ENCODE measurements at regions not wholly inside any gene's neighbourhood (a gene's known extent, or its start where the extent isn't known, plus 50 kb on each side); places are given as distances from the start of the nearest gene placed in this dataset.

DNA sequence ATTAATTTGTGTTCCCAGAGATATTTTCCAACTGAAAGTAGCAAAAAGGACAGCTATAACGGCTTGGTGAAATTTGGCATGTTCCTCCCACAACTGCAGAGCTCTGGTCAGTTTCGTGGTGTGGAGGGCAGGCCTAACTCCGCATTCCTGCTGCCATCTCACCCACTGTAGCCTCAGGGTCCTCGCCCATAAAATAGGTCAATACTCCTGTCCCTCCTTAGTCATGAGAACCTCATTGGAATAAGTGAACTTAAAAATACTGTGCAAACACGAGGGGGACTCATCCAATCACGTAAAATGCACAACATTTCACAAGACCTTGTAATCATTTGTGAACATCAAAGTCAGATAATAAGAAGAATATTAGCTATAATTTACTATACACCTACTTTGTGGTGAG lies 143.5 kb upstream of the NCKAP5 start:
- H3K9ac ChIP-seq (ENCODE audit: low read depth in 1 of 3, low read length in 3 of 3) = no peak overlapping the region
- no peaks in the 10 kb centered on the region for H3K27me3 ChIP-seq (ENCODE audit: control insufficient read depth in 3 of 3, insufficient read depth in 3 of 3, low read length in 3 of 3)
- H3K27ac ChIP-seq (ENCODE audit: low read depth, low read length) = no peak overlapping the region
- H3K9me3 ChIP-seq (ENCODE audit: control insufficient read depth in 3 of 3, low read length in 3 of 3) = peaks cover 0 to 2% (median 0%) of the 10 kb centered on the region in 3 donors
- H3K4me1 ChIP-seq (ENCODE audit: control insufficient read depth in 3 of 3, insufficient read depth in 3 of 3, low read length in 3 of 3) = no peaks in the 10 kb centered on the region
- H3K36me3 ChIP-seq (ENCODE audit: control insufficient read depth in 3 of 3, insufficient read depth in 3 of 3, low read length in 3 of 3) = no peaks in the 10 kb centered on the region
- H3K4me3 ChIP-seq (ENCODE audit: low read length in 3 of 3) = no peak overlapping the region

DNA sequence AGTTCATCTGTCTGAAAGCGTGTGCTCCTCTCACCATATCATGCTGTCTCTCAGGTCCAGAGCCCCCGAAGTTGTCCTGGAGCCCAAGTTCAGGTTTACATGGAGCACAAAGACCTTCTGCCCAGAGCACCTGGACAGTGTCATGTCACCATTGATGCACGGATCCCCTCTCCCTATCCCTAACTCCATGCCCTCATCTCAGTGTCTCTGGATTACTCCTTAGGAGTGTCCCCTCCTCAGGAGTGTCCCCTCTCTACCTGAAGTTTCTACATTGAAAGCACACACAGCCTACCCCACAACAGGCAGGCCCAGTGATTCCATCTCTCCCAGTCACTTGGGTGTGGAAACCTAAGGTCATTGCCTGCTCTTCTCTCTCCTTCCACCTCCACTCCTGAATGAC lies 144.1 kb upstream of the NCKAP5 start:
- Histone ChIP-seq H3K4me3 (ENCODE audit: low read length in 3 of 3) (no peak overlapping the region), H3K9me3 (ENCODE audit: control insufficient read depth in 3 of 3, low read length in 3 of 3) (peaks cover 0 to 2% (median 0%) of the 10 kb centered on the region in 3 donors), H3K4me1 (ENCODE audit: control insufficient read depth in 3 of 3, insufficient read depth in 3 of 3, low read length in 3 of 3) (no peaks in the 10 kb centered on the region), H3K9ac (ENCODE audit: low read depth in 1 of 3, low read length in 3 of 3) (no peak overlapping the region), H3K27me3 (ENCODE audit: control insufficient read depth in 3 of 3, insufficient read depth in 3 of 3, low read length in 3 of 3) (no peaks in the 10 kb centered on the region), H3K27ac (ENCODE audit: low read depth, low read length) (no peak overlapping the region), H3K36me3 (ENCODE audit: control insufficient read depth in 3 of 3, insufficient read depth in 3 of 3, low read length in 3 of 3) (no peaks in the 10 kb centered on the region)

DNA sequence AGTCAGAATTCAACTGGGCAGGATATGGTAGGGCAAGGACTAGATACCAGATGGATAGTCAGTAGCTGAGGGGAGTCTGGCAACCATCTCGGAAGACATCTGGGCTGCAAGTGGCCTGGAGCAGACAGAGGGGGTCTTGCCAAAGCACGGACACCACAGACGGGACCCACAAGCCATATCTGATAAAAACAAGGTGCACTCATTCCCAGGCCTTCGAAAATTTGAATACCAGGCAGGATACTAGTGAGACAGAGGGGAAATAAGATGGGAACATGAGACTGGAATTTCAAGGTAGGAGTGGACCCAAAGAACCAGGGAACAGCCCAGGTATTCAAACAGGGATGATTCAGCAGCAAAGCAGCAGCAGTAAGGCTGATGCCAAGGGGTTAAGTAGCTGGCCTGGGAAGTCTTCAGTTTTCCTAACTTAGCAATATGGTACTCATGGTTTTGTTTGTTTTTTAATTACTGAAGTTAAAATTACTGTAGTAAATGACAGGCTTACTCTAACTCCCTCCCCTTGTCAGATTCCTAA lies 144.9 kb upstream of the NCKAP5 start:
- Histone ChIP-seq H3K4me3 (ENCODE audit: low read length in 3 of 3) (no peak overlapping the region), H3K27ac (ENCODE audit: low read depth, low read length) (no peak overlapping the region), H3K9me3 (ENCODE audit: control insufficient read depth in 3 of 3, low read length in 3 of 3) (peaks cover 0 to 2% (median 0%) of the 10 kb centered on the region in 3 donors), H3K27me3 (ENCODE audit: control insufficient read depth in 3 of 3, insufficient read depth in 3 of 3, low read length in 3 of 3) (no peaks in the 10 kb centered on the region), H3K9ac (ENCODE audit: low read depth in 1 of 3, low read length in 3 of 3) (no peak overlapping the region), H3K4me1 (ENCODE audit: control insufficient read depth in 3 of 3, insufficient read depth in 3 of 3, low read length in 3 of 3) (no peaks in the 10 kb centered on the region), H3K36me3 (ENCODE audit: control insufficient read depth in 3 of 3, insufficient read depth in 3 of 3, low read length in 3 of 3) (no peaks in the 10 kb centered on the region)

DNA sequence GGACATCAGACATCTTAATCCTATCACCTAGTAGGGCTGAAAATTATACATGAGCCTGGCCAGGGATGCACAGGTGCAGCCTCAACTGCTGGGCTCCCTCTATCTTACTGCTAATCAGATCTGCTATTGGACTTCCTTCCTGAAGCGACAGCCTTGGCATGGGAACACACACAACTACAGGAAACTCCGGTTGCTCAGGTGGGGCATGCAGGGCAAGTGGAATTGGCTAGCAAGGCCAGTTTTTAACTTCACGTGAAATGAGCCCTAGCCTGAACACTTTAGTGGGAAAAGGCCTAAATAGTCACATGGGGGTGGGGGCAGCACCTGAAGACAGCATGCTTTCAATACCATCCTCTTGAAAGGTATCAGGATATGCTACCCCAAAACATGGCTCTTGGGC lies 147.9 kb upstream of the NCKAP5 start:
- H3K4me1 ChIP-seq (ENCODE audit: control insufficient read depth in 3 of 3, insufficient read depth in 3 of 3, low read length in 3 of 3) = no peaks in the 10 kb centered on the region
- no peak overlapping the region for H3K9ac ChIP-seq (ENCODE audit: low read depth in 1 of 3, low read length in 3 of 3)
- no peak overlapping the region for H3K4me3 ChIP-seq (ENCODE audit: low read length in 3 of 3)
- H3K27me3 ChIP-seq (ENCODE audit: control insufficient read depth in 3 of 3, insufficient read depth in 3 of 3, low read length in 3 of 3) = no peaks in the 10 kb centered on the region
- H3K36me3 ChIP-seq (ENCODE audit: control insufficient read depth in 3 of 3, insufficient read depth in 3 of 3, low read length in 3 of 3) = no peaks in the 10 kb centered on the region
- no peak overlapping the region for H3K27ac ChIP-seq (ENCODE audit: low read depth, low read length)
- H3K9me3 ChIP-seq (ENCODE audit: control insufficient read depth in 3 of 3, low read length in 3 of 3) = no peaks in the 10 kb centered on the region

DNA sequence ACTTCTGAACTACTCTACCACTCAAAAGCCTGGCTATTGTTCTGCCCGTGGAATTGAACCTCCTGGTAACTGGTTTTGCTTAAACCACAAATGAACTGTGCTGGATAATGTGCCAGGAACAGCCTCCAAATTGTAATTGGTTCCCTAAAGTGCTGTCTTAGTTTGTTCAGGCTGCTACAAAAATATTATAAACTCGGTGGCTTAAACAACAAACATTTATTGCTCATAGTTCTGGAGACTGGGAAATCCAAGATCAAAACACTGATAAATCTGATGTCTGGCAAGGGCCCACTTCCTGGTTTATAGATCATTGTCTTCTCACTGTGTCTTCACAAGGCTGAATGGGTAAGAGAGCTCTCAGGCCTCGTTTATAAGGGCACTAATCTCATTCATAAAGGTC lies 149.2 kb upstream of the NCKAP5 start:
- Histone ChIP-seq H3K27me3 (ENCODE audit: control insufficient read depth in 3 of 3, insufficient read depth in 3 of 3, low read length in 3 of 3) (no peaks in the 10 kb centered on the region), H3K4me1 (ENCODE audit: control insufficient read depth in 3 of 3, insufficient read depth in 3 of 3, low read length in 3 of 3) (no peaks in the 10 kb centered on the region), H3K9me3 (ENCODE audit: control insufficient read depth in 3 of 3, low read length in 3 of 3) (no peaks in the 10 kb centered on the region), H3K4me3 (ENCODE audit: low read length in 3 of 3) (no peak overlapping the region), H3K27ac (ENCODE audit: low read depth, low read length) (no peak overlapping the region), H3K9ac (ENCODE audit: low read depth in 1 of 3, low read length in 3 of 3) (no peak overlapping the region), H3K36me3 (ENCODE audit: control insufficient read depth in 3 of 3, insufficient read depth in 3 of 3, low read length in 3 of 3) (no peaks in the 10 kb centered on the region)

DNA sequence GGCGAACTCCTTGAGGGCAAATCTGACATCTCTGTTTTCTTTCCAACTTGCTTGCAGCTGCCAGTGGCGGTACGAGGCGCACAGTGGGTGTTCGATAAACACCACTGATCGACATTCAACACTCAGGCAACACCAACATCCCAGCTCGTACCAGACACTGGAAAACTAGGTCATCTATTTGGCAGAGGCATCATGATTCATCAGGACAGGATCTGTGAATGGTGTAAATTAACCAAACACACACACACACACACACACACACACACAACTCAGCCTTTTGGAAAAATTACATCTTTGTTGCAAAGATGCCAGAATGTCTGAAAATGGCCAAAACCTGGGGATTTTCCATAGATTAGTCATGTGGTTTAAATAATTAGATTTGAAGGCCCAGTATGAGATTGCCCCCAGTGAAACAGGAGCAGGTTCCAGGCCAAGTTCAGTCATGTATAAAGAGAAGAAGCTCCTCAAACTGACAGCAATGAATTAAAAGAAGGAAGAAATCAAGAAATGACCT lies 150.5 kb upstream of the NCKAP5 start:
- H3K27ac ChIP-seq (ENCODE audit: low read depth, low read length) = no peak overlapping the region
- H3K9ac ChIP-seq (ENCODE audit: low read depth in 1 of 3, low read length in 3 of 3) = no peak overlapping the region
- H3K27me3 ChIP-seq (ENCODE audit: control insufficient read depth in 3 of 3, insufficient read depth in 3 of 3, low read length in 3 of 3) = no peaks in the 10 kb centered on the region
- no peaks in the 10 kb centered on the region for H3K4me1 ChIP-seq (ENCODE audit: control insufficient read depth in 3 of 3, insufficient read depth in 3 of 3, low read length in 3 of 3)
- H3K4me3 ChIP-seq (ENCODE audit: low read length in 3 of 3) = no peak overlapping the region
- H3K9me3 ChIP-seq (ENCODE audit: control insufficient read depth in 3 of 3, low read length in 3 of 3) = no peaks in the 10 kb centered on the region
- no peaks in the 10 kb centered on the region for H3K36me3 ChIP-seq (ENCODE audit: control insufficient read depth in 3 of 3, insufficient read depth in 3 of 3, low read length in 3 of 3)

DNA sequence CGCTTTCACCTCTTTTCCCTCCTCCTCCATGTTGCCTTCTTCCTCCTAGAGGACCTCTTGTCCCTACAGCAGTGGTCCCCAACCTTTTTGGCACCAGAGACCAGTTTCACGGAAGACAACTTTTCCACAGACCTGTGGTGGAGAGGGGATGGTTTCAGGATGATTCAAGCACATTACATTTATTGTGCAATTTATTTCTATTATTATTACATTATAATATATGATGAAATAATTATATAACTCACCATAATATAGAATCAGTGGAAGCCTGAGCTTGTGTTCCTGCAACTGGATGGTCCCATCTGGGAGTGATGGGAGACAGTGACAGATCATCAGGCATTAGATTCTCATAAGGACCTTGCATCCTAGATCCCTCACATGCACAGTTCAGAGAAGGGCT lies 152.2 kb upstream of the NCKAP5 start:
- Histone ChIP-seq H3K9me3 (ENCODE audit: control insufficient read depth in 3 of 3, low read length in 3 of 3) (no peaks in the 10 kb centered on the region), H3K36me3 (ENCODE audit: control insufficient read depth in 3 of 3, insufficient read depth in 3 of 3, low read length in 3 of 3) (no peaks in the 10 kb centered on the region), H3K27ac (ENCODE audit: low read depth, low read length) (no peak overlapping the region), H3K27me3 (ENCODE audit: control insufficient read depth in 3 of 3, insufficient read depth in 3 of 3, low read length in 3 of 3) (no peaks in the 10 kb centered on the region), H3K4me1 (ENCODE audit: control insufficient read depth in 3 of 3, insufficient read depth in 3 of 3, low read length in 3 of 3) (no peaks in the 10 kb centered on the region), H3K4me3 (ENCODE audit: low read length in 3 of 3) (no peak overlapping the region), H3K9ac (ENCODE audit: low read depth in 1 of 3, low read length in 3 of 3) (no peak overlapping the region)

DNA sequence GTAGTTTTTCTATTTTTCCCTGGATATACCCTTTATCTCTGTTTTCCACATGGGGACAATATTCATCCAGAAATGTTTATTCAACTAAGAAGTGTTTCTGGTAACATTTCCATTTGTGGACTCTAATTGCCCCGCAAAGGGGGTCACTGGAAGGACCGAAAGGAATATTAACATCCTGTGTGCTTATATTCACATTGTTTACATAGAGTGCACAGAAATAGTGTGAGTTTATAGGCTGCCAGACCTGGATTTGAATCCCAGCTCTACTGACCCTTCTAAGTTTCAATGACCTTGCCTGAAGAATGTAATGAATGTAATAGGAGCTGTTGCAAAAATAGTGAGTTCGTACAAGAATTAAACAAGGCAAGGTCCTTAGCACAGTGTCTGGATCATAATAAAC lies 152.9 kb upstream of the NCKAP5 start:
- no peaks in the 10 kb centered on the region for H3K36me3 ChIP-seq (ENCODE audit: control insufficient read depth in 3 of 3, insufficient read depth in 3 of 3, low read length in 3 of 3)
- no peak overlapping the region for H3K27ac ChIP-seq (ENCODE audit: low read depth, low read length)
- H3K9ac ChIP-seq (ENCODE audit: low read depth in 1 of 3, low read length in 3 of 3) = no peak overlapping the region
- H3K9me3 ChIP-seq (ENCODE audit: control insufficient read depth in 3 of 3, low read length in 3 of 3) = no peaks in the 10 kb centered on the region
- H3K4me1 ChIP-seq (ENCODE audit: control insufficient read depth in 3 of 3, insufficient read depth in 3 of 3, low read length in 3 of 3) = no peaks in the 10 kb centered on the region
- H3K4me3 ChIP-seq (ENCODE audit: low read length in 3 of 3) = no peak overlapping the region
- no peaks in the 10 kb centered on the region for H3K27me3 ChIP-seq (ENCODE audit: control insufficient read depth in 3 of 3, insufficient read depth in 3 of 3, low read length in 3 of 3)

DNA sequence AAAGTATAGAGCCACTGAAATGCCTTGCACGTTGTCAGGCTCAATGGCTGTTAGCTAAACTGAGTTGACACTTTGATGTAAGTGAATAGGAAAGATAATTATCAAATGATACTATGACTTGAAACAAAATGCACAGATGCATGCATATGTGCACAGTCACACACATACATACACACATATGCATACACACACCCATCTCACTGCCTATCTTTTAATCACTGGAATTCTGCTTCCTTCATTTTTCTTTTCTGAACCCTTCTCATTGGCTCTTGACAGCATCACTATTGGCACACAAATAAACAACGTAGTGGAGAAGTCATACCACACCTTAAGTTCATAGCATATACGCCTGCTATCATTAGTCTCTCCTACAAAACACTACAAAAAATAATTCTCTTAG lies 154.9 kb upstream of the NCKAP5 start:
- Histone ChIP-seq H3K9ac (ENCODE audit: low read depth in 1 of 3, low read length in 3 of 3) (no peak overlapping the region), H3K27me3 (ENCODE audit: control insufficient read depth in 3 of 3, insufficient read depth in 3 of 3, low read length in 3 of 3) (no peaks in the 10 kb centered on the region), H3K4me1 (ENCODE audit: control insufficient read depth in 3 of 3, insufficient read depth in 3 of 3, low read length in 3 of 3) (no peaks in the 10 kb centered on the region), H3K27ac (ENCODE audit: low read depth, low read length) (no peak overlapping the region), H3K36me3 (ENCODE audit: control insufficient read depth in 3 of 3, insufficient read depth in 3 of 3, low read length in 3 of 3) (no peaks in the 10 kb centered on the region), H3K9me3 (ENCODE audit: control insufficient read depth in 3 of 3, low read length in 3 of 3) (no peaks in the 10 kb centered on the region), H3K4me3 (ENCODE audit: low read length in 3 of 3) (no peak overlapping the region)

DNA sequence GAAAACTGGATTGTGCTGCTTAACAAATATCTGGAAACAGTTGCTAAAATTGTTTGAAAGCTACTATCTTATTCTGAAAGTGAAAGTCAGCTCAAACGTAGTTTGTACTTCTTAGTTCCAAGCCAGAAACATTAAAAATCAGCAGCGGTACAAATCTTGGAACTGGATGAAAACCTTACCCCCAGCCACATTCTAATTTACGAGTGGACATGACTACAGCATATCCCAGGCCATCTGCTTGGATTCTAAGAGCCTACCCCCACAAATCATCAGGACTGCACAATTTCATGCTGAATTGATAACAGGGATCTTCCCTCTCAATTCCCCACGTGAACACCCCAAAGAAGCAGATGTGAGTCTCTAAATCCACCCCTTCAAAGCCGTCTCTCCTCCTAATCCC lies 158.7 kb upstream of the NCKAP5 start:
- no peaks in the 10 kb centered on the region for H3K27me3 ChIP-seq (ENCODE audit: control insufficient read depth in 3 of 3, insufficient read depth in 3 of 3, low read length in 3 of 3)
- no peaks in the 10 kb centered on the region for H3K36me3 ChIP-seq (ENCODE audit: control insufficient read depth in 3 of 3, insufficient read depth in 3 of 3, low read length in 3 of 3)
- peak overlapping the region; percentile 6 to 59 (median 31) for H3K4me3 ChIP-seq (ENCODE audit: low read length in 3 of 3)
- H3K9ac ChIP-seq (ENCODE audit: low read depth in 1 of 3, low read length in 3 of 3) = peak overlapping the region in 1 of 3 donors; percentile 30
- H3K9me3 ChIP-seq (ENCODE audit: control insufficient read depth in 3 of 3, low read length in 3 of 3) = no peaks in the 10 kb centered on the region
- H3K4me1 ChIP-seq (ENCODE audit: control insufficient read depth in 3 of 3, insufficient read depth in 3 of 3, low read length in 3 of 3) = no peaks in the 10 kb centered on the region
- H3K27ac ChIP-seq (ENCODE audit: low read depth, low read length) = no peak overlapping the region
